Thoracic aorta (tissue), 2 donors: ENCODE measurements at regions not wholly inside any gene's neighbourhood (a gene's known extent, or its start where the extent isn't known, plus 50 kb on each side); places are given as distances from the start of the nearest gene placed in this dataset.

Experiments used
- ATAC-seq: fragments of 150-250 bp; one replicate; pipeline ENCODE4 v1.8.0; 2017; ENCODE audit warnings: low read depth; ENCODE audit not compliant: insufficient number of reproducible peaks, low FRiP score
- DNase-seq: peaks from one replicate; pipeline ENCODE4 v3.0.0-alpha.2; 2020; ENCODE audit warnings: low spot score
- H3K27ac ChIP-seq, 2 donors: fragments of 200-600 bp; sonication (generic); 1 replicate in 1 of 2; 2 replicates in 1 of 2; pipeline ENCODE4 v1.5.1; 2016; ENCODE audit warnings: mild to moderate bottlenecking in 2 of 2, moderate library complexity in 2 of 2
- H3K27me3 ChIP-seq: fragments of 200-600 bp; sonication (generic); replicated peaks from 2 replicates; pipeline ENCODE4 v1.6.0; 2016; ENCODE audit warnings: mild to moderate bottlenecking; ENCODE audit not compliant: insufficient read depth
- H3K36me3 ChIP-seq: fragments of 200-600 bp; sonication (generic); one replicate; pipeline ENCODE4 v1.5.1; 2016
- H3K4me1 ChIP-seq, 2 donors: fragments of 200-600 bp; sonication (generic); 1 replicate in 1 of 2; 2 replicates in 1 of 2; pipeline versions ENCODE4 v1.5.1 to v1.6.0; 2016; ENCODE audit warnings: low read depth in 2 of 2, mild to moderate bottlenecking in 1 of 2; ENCODE audit not compliant: control insufficient read depth in 1 of 2
- H3K4me3 ChIP-seq: fragments of 200-600 bp; sonication (generic); 2 replicates; pipeline ENCODE4 v1.5.1; 2016; ENCODE audit warnings: mild to moderate bottlenecking
- H3K9me3 ChIP-seq: fragments of 200-600 bp; sonication (generic); 2 replicates; pipeline ENCODE4 v1.5.1; 2016
- TF ChIP-seq, protein P1 (sequence below): fragments of 200-600 bp; sonication (generic); IDR thresholded peaks from one replicate; pipeline ENCODE4 v1.5.1; 2019; ENCODE audit warnings: antibody characterized with exemption

DNA sequence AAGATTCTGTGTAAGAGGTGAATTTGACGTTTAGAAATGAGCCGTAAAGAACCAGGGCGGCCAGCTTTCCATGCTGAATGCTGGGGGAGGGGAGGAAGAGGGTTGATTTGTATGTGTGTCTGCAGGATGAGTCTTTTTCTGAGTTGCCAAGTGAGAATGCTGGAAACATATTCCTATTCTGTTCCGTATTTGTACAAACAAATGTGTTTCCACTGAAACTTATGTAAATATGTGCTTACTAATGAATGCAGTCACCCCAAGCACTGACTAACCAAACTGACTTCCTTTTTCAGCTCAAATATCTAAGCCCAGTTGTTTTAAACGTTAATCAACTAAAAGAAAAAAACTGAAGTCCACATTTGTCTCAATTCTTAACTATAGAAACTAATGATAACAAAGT, 74.9 kb upstream of the APCDD1 start:
- TF ChIP-seq, protein P1, sequence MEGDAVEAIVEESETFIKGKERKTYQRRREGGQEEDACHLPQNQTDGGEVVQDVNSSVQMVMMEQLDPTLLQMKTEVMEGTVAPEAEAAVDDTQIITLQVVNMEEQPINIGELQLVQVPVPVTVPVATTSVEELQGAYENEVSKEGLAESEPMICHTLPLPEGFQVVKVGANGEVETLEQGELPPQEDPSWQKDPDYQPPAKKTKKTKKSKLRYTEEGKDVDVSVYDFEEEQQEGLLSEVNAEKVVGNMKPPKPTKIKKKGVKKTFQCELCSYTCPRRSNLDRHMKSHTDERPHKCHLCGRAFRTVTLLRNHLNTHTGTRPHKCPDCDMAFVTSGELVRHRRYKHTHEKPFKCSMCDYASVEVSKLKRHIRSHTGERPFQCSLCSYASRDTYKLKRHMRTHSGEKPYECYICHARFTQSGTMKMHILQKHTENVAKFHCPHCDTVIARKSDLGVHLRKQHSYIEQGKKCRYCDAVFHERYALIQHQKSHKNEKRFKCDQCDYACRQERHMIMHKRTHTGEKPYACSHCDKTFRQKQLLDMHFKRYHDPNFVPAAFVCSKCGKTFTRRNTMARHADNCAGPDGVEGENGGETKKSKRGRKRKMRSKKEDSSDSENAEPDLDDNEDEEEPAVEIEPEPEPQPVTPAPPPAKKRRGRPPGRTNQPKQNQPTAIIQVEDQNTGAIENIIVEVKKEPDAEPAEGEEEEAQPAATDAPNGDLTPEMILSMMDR, result no peak
- H3K36me3 ChIP-seq, result no peaks in the 10 kb centered on the region
- H3K4me3 ChIP-seq, result no peak overlapping the region
- ATAC-seq (no peak), DNase-seq (no peak)
- peaks cover 0 to 13% of the 10 kb centered on the region in 2 donors for H3K4me1 ChIP-seq
- no peak overlapping the region for H3K27ac ChIP-seq
- no peaks in the 10 kb centered on the region for H3K9me3 ChIP-seq
- H3K27me3 ChIP-seq, result no peaks in the 10 kb centered on the region

DNA sequence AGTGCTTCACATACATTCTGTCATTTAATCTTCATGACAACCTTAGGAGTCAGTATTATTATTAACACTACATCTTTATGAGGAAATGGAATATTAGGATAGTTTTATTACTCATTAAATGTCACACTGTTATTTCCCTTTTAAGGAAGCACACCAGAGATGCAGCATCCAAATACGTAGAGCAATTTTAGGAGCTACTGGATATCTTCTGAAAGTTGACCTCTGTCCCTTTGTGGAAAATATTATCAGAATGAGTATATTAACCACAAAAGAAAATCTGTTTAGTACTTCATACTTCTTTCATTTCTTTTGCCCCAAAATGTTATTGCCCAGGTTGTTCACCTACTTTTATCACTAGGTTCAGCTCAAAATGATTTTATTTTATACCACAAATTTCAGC, 72.9 kb upstream of the APCDD1 start:
- H3K27ac ChIP-seq, result no peak overlapping the region
- ATAC-seq, result no peak
- TF ChIP-seq, protein P1, result no peak
- DNase-seq, result no peak
- H3K9me3 ChIP-seq, result no peaks in the 10 kb centered on the region
- no peak overlapping the region for H3K4me3 ChIP-seq
- no peaks in the 10 kb centered on the region for H3K36me3 ChIP-seq
- no peaks in the 10 kb centered on the region for H3K27me3 ChIP-seq
- H3K4me1 ChIP-seq, result peaks cover 0 to 12% of the 10 kb centered on the region in 2 donors

DNA sequence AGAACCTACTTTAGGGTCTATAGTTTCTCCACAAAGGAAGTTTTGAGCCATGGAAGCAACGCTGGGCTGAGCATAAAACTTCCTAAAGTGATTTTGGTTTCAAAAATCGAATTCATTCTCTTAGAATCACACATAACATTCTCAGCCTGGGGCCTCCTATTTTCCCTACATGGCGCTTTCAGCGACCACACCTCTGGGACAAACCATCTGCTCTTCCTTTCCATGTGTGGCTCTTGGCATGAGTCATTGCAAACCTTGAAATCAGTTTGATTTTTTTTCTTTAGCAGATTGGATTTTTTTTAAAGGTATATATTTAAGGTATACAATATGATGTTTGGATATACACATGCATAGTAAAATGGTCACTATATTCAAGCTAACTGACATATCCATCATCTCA, 72.5 kb upstream of the APCDD1 start:
- no peaks in the 10 kb centered on the region for H3K36me3 ChIP-seq
- no peak for DNase-seq
- H3K27me3 ChIP-seq, result no peaks in the 10 kb centered on the region
- no peak for ATAC-seq
- H3K4me1 ChIP-seq, result peaks cover 0 to 7% of the 10 kb centered on the region in 2 donors
- no peak overlapping the region for H3K27ac ChIP-seq
- TF ChIP-seq, protein P1, result no peak
- no peak overlapping the region for H3K4me3 ChIP-seq
- H3K9me3 ChIP-seq, result no peaks in the 10 kb centered on the region

DNA sequence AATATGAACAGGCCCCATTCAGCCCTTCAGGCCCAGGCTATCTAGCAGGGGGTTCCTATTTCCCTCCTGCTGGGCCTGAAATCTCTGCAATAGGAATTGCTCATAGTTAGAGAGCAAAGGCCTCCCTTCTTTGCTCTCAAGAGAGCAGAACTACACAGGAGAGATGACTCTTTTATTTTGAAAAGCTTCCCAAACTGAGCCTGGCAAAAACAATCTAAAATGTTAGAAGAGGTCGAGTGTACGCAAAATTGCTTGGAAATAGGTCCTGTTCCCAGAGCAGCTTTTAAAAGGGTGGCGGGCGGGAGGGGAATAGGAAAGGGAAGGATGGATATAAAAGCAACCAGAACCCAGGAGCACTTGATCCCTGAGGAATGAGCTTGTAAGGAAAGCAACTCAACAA, 68.4 kb upstream of the APCDD1 start:
- H3K27ac ChIP-seq, result no peak overlapping the region
- DNase-seq (no peak), ATAC-seq (no peak)
- H3K36me3 ChIP-seq, result no peaks in the 10 kb centered on the region
- no peaks in the 10 kb centered on the region for H3K9me3 ChIP-seq
- H3K4me1 ChIP-seq, result no peaks in the 10 kb centered on the region
- no peak overlapping the region for H3K4me3 ChIP-seq
- H3K27me3 ChIP-seq, result no peaks in the 10 kb centered on the region
- TF ChIP-seq, protein P1, result no peak

DNA sequence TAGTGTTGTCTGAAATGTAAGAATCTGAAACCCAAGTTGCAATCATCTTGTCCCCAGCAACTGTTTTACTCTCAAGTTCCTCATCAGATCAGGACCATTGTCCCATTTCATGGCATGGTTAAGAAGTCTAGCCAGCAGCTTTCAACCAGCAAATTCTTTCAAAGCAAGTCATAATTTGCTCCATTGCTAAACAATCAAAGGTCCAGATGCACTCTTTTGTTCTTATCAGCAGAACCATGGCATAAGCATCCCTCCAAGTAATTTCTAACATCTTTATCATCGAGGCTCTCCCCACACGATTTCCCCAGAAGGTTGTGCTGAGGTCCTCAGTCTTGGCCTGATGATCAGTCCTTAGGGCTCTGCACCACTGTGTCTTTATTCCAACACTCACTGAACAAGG, 67.5 kb upstream of the APCDD1 start:
- ATAC-seq (no peak), DNase-seq (no peak)
- no peak overlapping the region for H3K27ac ChIP-seq
- TF ChIP-seq, protein P1, result no peak
- no peaks in the 10 kb centered on the region for H3K36me3 ChIP-seq
- H3K4me3 ChIP-seq, result no peak overlapping the region
- H3K27me3 ChIP-seq, result no peaks in the 10 kb centered on the region
- H3K4me1 ChIP-seq, result no peaks in the 10 kb centered on the region
- no peaks in the 10 kb centered on the region for H3K9me3 ChIP-seq
